Adrenal gland (tissue), 9 donors: ENCODE measurements at regions not wholly inside any gene's neighbourhood (a gene's known extent, or its start where the extent isn't known, plus 50 kb on each side); places are given as distances from the start of the nearest gene placed in this dataset.

Source experiments
- DNase-seq, 7 donors: peaks; one replicate each; pipeline ENCODE4 v3.0.0-alpha.2; 2019 to 2020
- H3K27ac ChIP-seq, 5 donors: fragments of 200-600 bp; sonication (generic) in 4 of 5; 1 replicate in 3 of 5; 2 replicates in 2 of 5; pipeline versions ENCODE4 v1.5.1 to v1.8.0; 2016 to 2020; ENCODE audit warnings: mild to moderate bottlenecking in 1 of 5
- H3K27me3 ChIP-seq: fragments of 200-600 bp; 2 replicates; pipeline ENCODE4 v1.8.0; 2021
- H3K36me3 ChIP-seq, 2 donors: fragments of 200-600 bp; replicated peaks in 1 of 2; 1 replicate in 1 of 2; 2 replicates in 1 of 2; pipeline versions ENCODE4 v1.5.1 to v1.8.0; 2018 to 2022
- H3K4me1 ChIP-seq, 2 donors: fragments of 200-600 bp; replicated peaks in 1 of 2; 1 replicate in 1 of 2; 2 replicates in 1 of 2; pipeline versions ENCODE4 v1.5.1 to v1.8.0; 2018 to 2021
- H3K4me3 ChIP-seq, 4 donors: fragments of 200-600 bp; sonication (generic) in 3 of 4; one replicate each; pipeline ENCODE4 v1.5.1; 2016 to 2018
- H3K9me3 ChIP-seq, 3 donors: fragments of 200-600 bp; sonication (generic) in 1 of 3; replicated peaks in 1 of 3; 1 replicate in 2 of 3; 2 replicates in 1 of 3; pipeline versions ENCODE4 v1.5.1 to v1.8.0; 2016 to 2021
- CTCF ChIP-seq, 6 experiments: fragments of 450-650 bp in 4 of 6; fragments of 200-600 bp in 2 of 6; sonication (generic) in 1 of 6; IDR thresholded peaks; 1 replicate in 5 of 6; 2 replicates in 1 of 6; pipeline versions ENCODE4 v1.5.1 to v1.8.0; 2016 to 2021; ENCODE audit warnings: antibody characterized with exemption in 6 of 6, mild to moderate bottlenecking in 2 of 6, moderate library complexity in 1 of 6
- POLR2A ChIP-seq, 2 donors: fragments of 450-650 bp; IDR thresholded peaks; one replicate each; pipeline ENCODE4 v1.6.1; 2017; ENCODE audit warnings: antibody characterized with exemption in 2 of 2, mild to moderate bottlenecking in 2 of 2, moderate library complexity in 1 of 2
- WGBS, 4 donors: extraction: QIAGEN DNeasy Blood & Tissue Kit in 2 of 4; methylation state at CpG; one replicate each; pipeline versions ENCODE4 v1.1.5 to v1.1.7; 2013 to 2017; 5-methylcytosine and 5-hydroxymethylcytosine counted together
- intact Hi-C, 2 donors: fragments of 100-400 bp; cut with DNase I; formaldehyde crosslinking; loops; one replicate each; pipeline versions ENCODE4 v1.14.1 to v1.15.0; 2022 to 2023
- donor health status: healthy with polysubstance abuse.
- donor health status: Bipolar disorder and iron deficiency.
- donor health status: DM: yes; HTN: yes; CAD: no.
- donor health status: DM: no; HTN: no; CAD: no.
- donor health status: DM: no; HTN: no; CAD: no.

- no peak for DNase-seq
- no peaks in the 10 kb centered on the region for H3K27me3 ChIP-seq
- no peak overlapping the region for H3K4me3 ChIP-seq
- H3K36me3 ChIP-seq: no peaks in the 10 kb centered on the region
- no peaks in the 10 kb centered on the region for H3K4me1 ChIP-seq
- TF ChIP-seq CTCF (IDR thresholded peaks at IDR 0.05): no peak
- TF ChIP-seq POLR2A (IDR thresholded peaks at IDR 0.05): no peak
- no peak overlapping the region for H3K27ac ChIP-seq
- 70 to 82% (median 76%) methylated on average over 2 of the region's 2 CpGs for WGBS, 4 donors
- no peaks in the 10 kb centered on the region for H3K9me3 ChIP-seq
- intact Hi-C loops: no loop called here
Observed at GRCh38 chr3:116563351-116563750, 118.1 kb upstream of the LSAMP start.

- no peak for DNase-seq
- no peaks in the 10 kb centered on the region for H3K4me1 ChIP-seq
- no peaks in the 10 kb centered on the region for H3K9me3 ChIP-seq
- no peak for TF ChIP-seq CTCF (IDR thresholded peaks at IDR 0.05)
- no peak for TF ChIP-seq POLR2A (IDR thresholded peaks at IDR 0.05)
- intact Hi-C loops: no loop called here
- no peak overlapping the region for H3K27ac ChIP-seq
- no peak overlapping the region for H3K4me3 ChIP-seq
- H3K36me3 ChIP-seq: no peaks in the 10 kb centered on the region
- no peaks in the 10 kb centered on the region for H3K27me3 ChIP-seq
Observed at GRCh38 chr3:116566478-116566960, 121.2 kb upstream of the LSAMP start.

- no peak for DNase-seq
- Histone ChIP-seq H3K27me3 (no peaks in the 10 kb centered on the region), H3K4me1 (no peaks in the 10 kb centered on the region), H3K36me3 (no peaks in the 10 kb centered on the region), H3K9me3 (no peaks in the 10 kb centered on the region), H3K4me3 (no peak overlapping the region), H3K27ac (no peak overlapping the region)
- WGBS, 4 donors: 58 to 66% (median 62%) methylated on average over 1 of the region's 1 CpG
- TF ChIP-seq POLR2A (IDR thresholded peaks at IDR 0.05) (no peak), CTCF (IDR thresholded peaks at IDR 0.05) (no peak)
- intact Hi-C loops: no loop called here
Observed at GRCh38 chr3:116569611-116570010, 124.3 kb upstream of the LSAMP start.

- TF ChIP-seq POLR2A (IDR thresholded peaks at IDR 0.05) (no peak), CTCF (IDR thresholded peaks at IDR 0.05) (no peak)
- H3K4me1 ChIP-seq: no peaks in the 10 kb centered on the region
- no peaks in the 10 kb centered on the region for H3K27me3 ChIP-seq
- no peak overlapping the region for H3K27ac ChIP-seq
- peaks cover 0 to 5% (median 0%) of the 10 kb centered on the region in 3 donors for H3K9me3 ChIP-seq
- 9 to 27% (median 17%) methylated on average over 6 of the region's 6 CpGs for whole genome bisulfite sequencing, 4 donors
- no peak for DNase-seq
- H3K36me3 ChIP-seq: no peaks in the 10 kb centered on the region
- intact Hi-C loops: no loop called here
- no peak overlapping the region for H3K4me3 ChIP-seq
Observed at GRCh38 chr3:116579840-116580239, 129.7 kb upstream of the TUSC7 start.
